Muscle of back (tissue), 3 donors: ENCODE measurements at regions not wholly inside any gene's neighbourhood (a gene's known extent, or its start where the extent isn't known, plus 50 kb on each side); places are given as distances from the start of the nearest gene placed in this dataset.
"Not testable (repeated sequence)": the region's sequence is repeated elsewhere in the genome, so short reads cannot be mapped to it uniquely, and the experiment has no call there.

ENCODE experiments used
- DNase-seq, 3 donors: peaks; one replicate each; pipeline versions ENCODE4 v3.0.0 to v3.0.0-alpha.2; 2013

GRCh38 chr2:217371781-217372213, 511.9 kb upstream of the TNP1 start:
- peak in 2 of 3 donors; percentile 16 to 56 for DNase-seq

GRCh38 chr2:217370391-217370790, 510.5 kb upstream of the TNP1 start:
- peak in 1 of 3 donors; percentile 87 for DNase-seq

GRCh38 chr2:217367464-217367863, 507.6 kb upstream of the TNP1 start:
- no peak for DNase-seq

GRCh38 chr2:217366966-217367365, 507.1 kb upstream of the TNP1 start:
- DNase-seq: no peak

- no peak for DNase-seq
Measured at GRCh38 chr2:217366266-217366895, 506.5 kb upstream of the TNP1 start.

GRCh38 chr2:217365656-217366055, 505.8 kb upstream of the TNP1 start:
- no peak for DNase-seq

GRCh38 chr2:217364224-217364623, 504.4 kb upstream of the TNP1 start:
- no peak for DNase-seq

- DNase-seq: no peak
Measured at GRCh38 chr2:217363470-217363869, 503.6 kb upstream of the TNP1 start.

- no peak for DNase-seq
Measured at GRCh38 chr2:217362710-217363109, 502.8 kb upstream of the TNP1 start.

- no peak for DNase-seq
Measured at GRCh38 chr2:217362286-217362685, 502.4 kb upstream of the TNP1 start.

- peak in 2 of 3 donors; percentile 34 to 68 for DNase-seq
Measured at GRCh38 chr2:217361483-217361880, 501.6 kb upstream of the TNP1 start.

- peak in 2 of 3 donors; percentile 15 to 85 for DNase-seq
Measured at GRCh38 chr2:217360781-217361482, 501.1 kb upstream of the TNP1 start.

- no peak for DNase-seq
Measured at GRCh38 chr2:217360111-217360510, 500.2 kb upstream of the TNP1 start.

- DNase-seq: no peak
Measured at GRCh38 chr2:217357886-217358620, 498.2 kb upstream of the TNP1 start.

- DNase-seq: peak; percentile 35 to 74 (median 38)
Measured at GRCh38 chr2:217356781-217357180, 496.9 kb upstream of the TNP1 start.

GRCh38 chr2:217356142-217356541, 496.3 kb upstream of the TNP1 start:
- no peak for DNase-seq

- no peak for DNase-seq
Measured at GRCh38 chr2:217353591-217353990, 493.7 kb upstream of the TNP1 start.

- no peak for DNase-seq
Measured at GRCh38 chr2:217351378-217351777, 491.5 kb upstream of the TNP1 start.

- DNase-seq: no peak
Measured at GRCh38 chr2:217349251-217349650, 489.4 kb upstream of the TNP1 start.

- DNase-seq: not testable (repeated sequence)
Measured at GRCh38 chr2:217347630-217348029, 487.8 kb upstream of the TNP1 start.

- DNase-seq: not testable (repeated sequence)
Measured at GRCh38 chr2:217346043-217346442, 486.2 kb upstream of the TNP1 start.

GRCh38 chr2:217340899-217341298, 481.0 kb upstream of the TNP1 start:
- no peak for DNase-seq

- no peak for DNase-seq
Measured at GRCh38 chr2:217340176-217340575, 480.3 kb upstream of the TNP1 start.
